ENCODE measurements at regions not wholly inside any gene's neighbourhood (a gene's known extent, or its start where the extent isn't known, plus 50 kb on each side); places are given as distances from the start of the nearest gene placed in this dataset.

DNA sequence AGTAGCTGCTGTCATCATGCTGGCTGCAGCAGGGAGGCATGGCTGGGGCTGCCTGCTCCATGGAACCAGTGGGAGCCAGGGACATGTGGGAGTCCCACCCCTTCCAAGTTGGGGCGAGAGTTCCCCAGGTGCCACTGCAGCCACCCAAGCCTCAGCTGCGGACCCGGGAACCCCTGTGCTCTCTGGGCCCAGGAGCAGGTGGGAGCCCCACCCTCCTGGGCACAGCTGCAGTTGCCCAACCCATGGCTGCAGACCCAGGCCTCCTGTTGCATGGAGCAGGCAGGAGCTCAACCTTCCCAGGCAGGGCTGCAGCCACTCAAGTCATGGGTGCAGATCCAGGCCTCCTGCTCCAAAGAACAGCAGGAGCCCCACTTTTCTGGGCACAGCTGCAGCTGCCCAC, 274.2 kb upstream of the KCNJ16 start:
- H3K36me3 Mint-ChIP-seq (ENCODE audit: low read depth): no peaks in the 10 kb centered on the region
- peaks cover 7% of the 10 kb centered on the region for H3K9me3 Mint-ChIP-seq
- no peak overlapping the region for H3K4me3 Mint-ChIP-seq
- H3K27ac Mint-ChIP-seq: no peak overlapping the region
- peaks cover 11% of the 10 kb centered on the region for H3K27me3 Mint-ChIP-seq
- ATAC-seq (replicated peaks): no peak
- no peaks in the 10 kb centered on the region for H3K4me1 Mint-ChIP-seq

GRCh38 chr17:69801368-69801767, 273.7 kb upstream of the KCNJ16 start:
- H3K27ac Mint-ChIP-seq: no peak overlapping the region
- H3K4me3 Mint-ChIP-seq: no peak overlapping the region
- no peak for ATAC-seq (replicated peaks)
- H3K27me3 Mint-ChIP-seq: peaks cover 11% of the 10 kb centered on the region
- peaks cover 7% of the 10 kb centered on the region for H3K9me3 Mint-ChIP-seq
- H3K4me1 Mint-ChIP-seq: no peaks in the 10 kb centered on the region
- H3K36me3 Mint-ChIP-seq (ENCODE audit: low read depth): no peaks in the 10 kb centered on the region

GRCh38 chr17:69802045-69802740, 272.8 kb upstream of the KCNJ16 start:
- H3K36me3 Mint-ChIP-seq (ENCODE audit: low read depth): no peaks in the 10 kb centered on the region
- H3K9me3 Mint-ChIP-seq: peaks cover 7% of the 10 kb centered on the region
- no peaks in the 10 kb centered on the region for H3K4me1 Mint-ChIP-seq
- no peak overlapping the region for H3K27ac Mint-ChIP-seq
- no peak for ATAC-seq (replicated peaks)
- peaks cover 8% of the 10 kb centered on the region for H3K27me3 Mint-ChIP-seq
- no peak overlapping the region for H3K4me3 Mint-ChIP-seq

GRCh38 chr17:69809331-69809730, 265.7 kb upstream of the KCNJ16 start:
- H3K27ac Mint-ChIP-seq: no peak overlapping the region
- H3K4me1 Mint-ChIP-seq: no peaks in the 10 kb centered on the region
- no peaks in the 10 kb centered on the region for H3K9me3 Mint-ChIP-seq
- no peak overlapping the region for H3K4me3 Mint-ChIP-seq
- ATAC-seq (replicated peaks): no peak
- H3K27me3 Mint-ChIP-seq: peaks cover 4% of the 10 kb centered on the region
- no peaks in the 10 kb centered on the region for H3K36me3 Mint-ChIP-seq (ENCODE audit: low read depth)

- no peaks in the 10 kb centered on the region for H3K9me3 Mint-ChIP-seq
- no peak for ATAC-seq (replicated peaks)
- no peaks in the 10 kb centered on the region for H3K4me1 Mint-ChIP-seq
- H3K27ac Mint-ChIP-seq: no peak overlapping the region
- no peak overlapping the region for H3K4me3 Mint-ChIP-seq
- no peaks in the 10 kb centered on the region for H3K36me3 Mint-ChIP-seq (ENCODE audit: low read depth)
- no peaks in the 10 kb centered on the region for H3K27me3 Mint-ChIP-seq
Observed at GRCh38 chr17:69810326-69810965, 264.6 kb upstream of the KCNJ16 start.

- Mint-ChIP-seq H3K9me3 (no peaks in the 10 kb centered on the region), H3K4me3 (no peak overlapping the region), H3K27me3 (no peaks in the 10 kb centered on the region), H3K4me1 (no peaks in the 10 kb centered on the region), H3K36me3 (ENCODE audit: low read depth) (no peaks in the 10 kb centered on the region), H3K27ac (no peak overlapping the region)
- ATAC-seq (replicated peaks): no peak
Observed at GRCh38 chr17:69812240-69812837, 262.7 kb upstream of the KCNJ16 start.

- H3K4me3 Mint-ChIP-seq: no peak overlapping the region
- H3K4me1 Mint-ChIP-seq: no peaks in the 10 kb centered on the region
- H3K36me3 Mint-ChIP-seq (ENCODE audit: low read depth): no peaks in the 10 kb centered on the region
- no peaks in the 10 kb centered on the region for H3K9me3 Mint-ChIP-seq
- no peaks in the 10 kb centered on the region for H3K27me3 Mint-ChIP-seq
- no peak overlapping the region for H3K27ac Mint-ChIP-seq
- no peak for ATAC-seq (replicated peaks)
Observed at GRCh38 chr17:69814031-69814430, 261.0 kb upstream of the KCNJ16 start.

DNA sequence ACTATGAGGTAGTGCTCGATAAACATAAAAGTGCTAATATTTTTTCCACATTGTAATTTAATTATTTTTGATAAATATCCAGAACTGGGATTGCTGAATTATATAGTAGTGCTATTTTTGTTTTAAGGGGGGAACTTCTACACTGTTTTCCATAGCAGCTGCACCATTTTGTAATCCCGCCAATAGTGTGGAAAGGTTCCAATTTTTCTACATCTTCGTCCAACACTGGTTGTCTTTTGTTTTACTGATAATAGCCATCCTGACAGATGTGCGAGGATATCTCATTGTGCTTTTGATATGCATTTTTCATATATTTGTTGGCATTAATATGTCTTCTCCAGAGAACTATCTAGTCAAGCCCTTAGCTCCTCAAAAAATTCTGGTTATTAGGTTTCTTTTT, 259.6 kb upstream of the KCNJ16 start:
- Mint-ChIP-seq H3K27me3 (no peaks in the 10 kb centered on the region), H3K4me1 (no peaks in the 10 kb centered on the region), H3K36me3 (ENCODE audit: low read depth) (no peaks in the 10 kb centered on the region), H3K4me3 (no peak overlapping the region), H3K9me3 (no peaks in the 10 kb centered on the region), H3K27ac (no peak overlapping the region)
- no peak for ATAC-seq (replicated peaks)

DNA sequence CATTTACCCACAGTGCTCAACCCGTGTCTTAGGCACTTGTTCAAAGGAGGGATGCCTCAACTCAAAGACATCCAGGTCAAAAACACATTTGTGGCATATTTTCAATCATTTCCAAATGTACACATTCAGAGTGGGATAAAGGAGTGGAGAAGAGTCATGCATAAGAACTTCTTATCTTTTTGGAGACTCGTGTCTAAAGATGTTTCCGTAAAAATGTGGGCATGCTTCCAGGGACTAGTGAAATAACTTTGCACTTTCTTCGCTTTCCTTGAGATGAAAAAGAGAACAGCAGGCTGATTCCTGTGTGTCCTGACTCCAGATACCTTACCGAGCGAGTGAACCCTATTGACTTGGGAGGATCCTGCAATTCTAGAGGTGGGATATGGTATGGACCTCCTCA, 256.6 kb upstream of the KCNJ16 start:
- no peaks in the 10 kb centered on the region for H3K4me1 Mint-ChIP-seq
- H3K27me3 Mint-ChIP-seq: no peaks in the 10 kb centered on the region
- no peak overlapping the region for H3K4me3 Mint-ChIP-seq
- no peak for ATAC-seq (replicated peaks)
- no peaks in the 10 kb centered on the region for H3K9me3 Mint-ChIP-seq
- no peak overlapping the region for H3K27ac Mint-ChIP-seq
- H3K36me3 Mint-ChIP-seq (ENCODE audit: low read depth): no peaks in the 10 kb centered on the region

- Mint-ChIP-seq H3K9me3 (no peaks in the 10 kb centered on the region), H3K4me1 (no peaks in the 10 kb centered on the region), H3K36me3 (ENCODE audit: low read depth) (no peaks in the 10 kb centered on the region), H3K4me3 (no peak overlapping the region), H3K27me3 (peaks cover 4% of the 10 kb centered on the region), H3K27ac (no peak overlapping the region)
- ATAC-seq (replicated peaks): no peak
Observed at GRCh38 chr17:69819316-69820087, 255.5 kb upstream of the KCNJ16 start.

- Mint-ChIP-seq H3K4me3 (no peak overlapping the region), H3K9me3 (no peaks in the 10 kb centered on the region), H3K36me3 (ENCODE audit: low read depth) (no peaks in the 10 kb centered on the region), H3K27ac (no peak overlapping the region), H3K27me3 (peaks cover 4% of the 10 kb centered on the region), H3K4me1 (no peaks in the 10 kb centered on the region)
- no peak for ATAC-seq (replicated peaks)
Observed at GRCh38 chr17:69820876-69821473, 254.1 kb upstream of the KCNJ16 start.

DNA sequence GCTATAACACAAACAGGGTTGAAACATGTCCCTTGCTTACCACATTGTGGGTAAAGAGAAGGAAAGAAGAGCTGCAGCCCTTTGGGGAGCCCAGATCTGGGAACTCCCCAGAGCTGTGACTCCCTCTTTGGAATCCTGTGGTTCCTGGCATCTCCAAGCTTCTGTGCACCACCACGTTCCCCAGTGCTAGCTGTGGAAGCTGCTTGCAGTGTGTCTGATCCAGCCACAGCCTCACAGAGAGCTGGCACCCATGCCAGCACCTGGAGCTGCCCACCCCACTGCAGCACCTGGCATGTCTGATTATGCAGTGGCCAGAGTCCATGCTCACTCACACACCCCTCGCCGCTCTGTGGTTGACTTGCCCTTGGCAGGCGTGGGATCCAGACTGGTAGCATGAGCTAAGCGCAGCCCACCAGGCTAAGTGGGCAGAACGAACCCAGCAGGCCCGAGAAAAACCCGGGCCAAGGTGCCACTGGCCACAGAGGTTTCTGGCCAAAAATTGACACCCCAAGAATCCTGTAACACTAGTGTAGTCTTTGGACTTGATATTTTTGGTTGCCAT, 252.6 kb upstream of the KCNJ16 start:
- Mint-ChIP-seq H3K27me3 (peaks cover 4% of the 10 kb centered on the region), H3K4me1 (no peaks in the 10 kb centered on the region)
- no peak for ATAC-seq (replicated peaks)

GRCh38 chr17:69828087-69828486, 246.9 kb upstream of the KCNJ16 start:
- ATAC-seq (replicated peaks): no peak
- Mint-ChIP-seq H3K4me3 (no peak overlapping the region), H3K9me3 (no peaks in the 10 kb centered on the region), H3K4me1 (no peaks in the 10 kb centered on the region), H3K27me3 (peaks cover 4% of the 10 kb centered on the region), H3K36me3 (ENCODE audit: low read depth) (no peaks in the 10 kb centered on the region), H3K27ac (no peak overlapping the region)

More for the DNA sequence above, 252.6 kb upstream of the KCNJ16 start:
- Mint-ChIP-seq H3K36me3 (ENCODE audit: low read depth) (no peaks in the 10 kb centered on the region), H3K4me3 (no peak overlapping the region), H3K9me3 (no peaks in the 10 kb centered on the region), H3K27ac (no peak overlapping the region)

GRCh38 chr17:69834494-69834893, 240.5 kb upstream of the KCNJ16 start:
- Mint-ChIP-seq H3K4me1 (no peaks in the 10 kb centered on the region), H3K36me3 (ENCODE audit: low read depth) (no peaks in the 10 kb centered on the region), H3K27me3 (peaks cover 6% of the 10 kb centered on the region)

More at GRCh38 chr17:69834494-69834893, 240.5 kb upstream of the KCNJ16 start:
- ATAC-seq (replicated peaks): no peak
- peaks cover 3% of the 10 kb centered on the region for H3K9me3 Mint-ChIP-seq
- no peak overlapping the region for H3K27ac Mint-ChIP-seq
- H3K4me3 Mint-ChIP-seq: no peak overlapping the region
